ENCODE measurements at regions not wholly inside any gene's neighbourhood (a gene's known extent, or its start where the extent isn't known, plus 50 kb on each side); places are given as distances from the start of the nearest gene placed in this dataset.

DNA sequence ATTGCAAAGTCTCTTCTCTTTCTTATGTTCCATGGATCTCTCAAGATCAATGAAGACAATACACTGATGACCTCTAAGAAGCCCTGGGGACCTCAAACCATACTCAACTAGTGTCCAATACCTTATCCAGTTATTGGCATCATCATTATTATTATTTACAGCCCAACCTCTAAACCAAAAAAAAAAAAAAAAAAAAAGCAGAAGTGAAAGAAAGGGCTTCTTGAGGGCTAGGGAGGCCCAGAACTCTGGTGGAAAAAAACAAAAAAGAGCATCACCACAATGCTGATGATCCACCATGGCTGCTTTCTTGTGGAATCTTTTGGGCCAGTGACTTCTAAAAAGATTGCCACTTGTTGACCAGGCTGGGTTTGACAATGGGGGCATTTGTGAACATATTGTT, 324.9 kb downstream of the LPIN1 start:
- TF ChIP-seq, protein P1, sequence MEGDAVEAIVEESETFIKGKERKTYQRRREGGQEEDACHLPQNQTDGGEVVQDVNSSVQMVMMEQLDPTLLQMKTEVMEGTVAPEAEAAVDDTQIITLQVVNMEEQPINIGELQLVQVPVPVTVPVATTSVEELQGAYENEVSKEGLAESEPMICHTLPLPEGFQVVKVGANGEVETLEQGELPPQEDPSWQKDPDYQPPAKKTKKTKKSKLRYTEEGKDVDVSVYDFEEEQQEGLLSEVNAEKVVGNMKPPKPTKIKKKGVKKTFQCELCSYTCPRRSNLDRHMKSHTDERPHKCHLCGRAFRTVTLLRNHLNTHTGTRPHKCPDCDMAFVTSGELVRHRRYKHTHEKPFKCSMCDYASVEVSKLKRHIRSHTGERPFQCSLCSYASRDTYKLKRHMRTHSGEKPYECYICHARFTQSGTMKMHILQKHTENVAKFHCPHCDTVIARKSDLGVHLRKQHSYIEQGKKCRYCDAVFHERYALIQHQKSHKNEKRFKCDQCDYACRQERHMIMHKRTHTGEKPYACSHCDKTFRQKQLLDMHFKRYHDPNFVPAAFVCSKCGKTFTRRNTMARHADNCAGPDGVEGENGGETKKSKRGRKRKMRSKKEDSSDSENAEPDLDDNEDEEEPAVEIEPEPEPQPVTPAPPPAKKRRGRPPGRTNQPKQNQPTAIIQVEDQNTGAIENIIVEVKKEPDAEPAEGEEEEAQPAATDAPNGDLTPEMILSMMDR (IDR thresholded peaks at IDR 0.05) = no peak
- TF ChIP-seq POLR2A (IDR thresholded peaks at IDR 0.05) = no peak
